Suppressor macrophage treated with lipopolysaccharide for 4 hours (primary cell): ENCODE measurements at regions not wholly inside any gene's neighbourhood (a gene's known extent, or its start where the extent isn't known, plus 50 kb on each side); places are given as distances from the start of the nearest gene placed in this dataset.

Experiments used
- DNase-seq: peaks from one replicate; pipeline ENCODE4 v3.0.0-alpha.2; 2020

GRCh38 chr5:124253203-124253810, 493.1 kb downstream of the ZNF608 start:
- DNase-seq = no peak

GRCh38 chr5:124252747-124253146, 493.7 kb downstream of the ZNF608 start:
- no peak for DNase-seq

GRCh38 chr5:124252191-124252638, 494.2 kb downstream of the ZNF608 start:
- DNase-seq = no peak

GRCh38 chr5:124245276-124245675, 501.2 kb downstream of the ZNF608 start:
- DNase-seq = no peak

GRCh38 chr5:124240732-124241131, 505.7 kb downstream of the ZNF608 start:
- no peak for DNase-seq

- no peak for DNase-seq
These were observed 506.9 kb downstream of the ZNF608 start for GRCh38 chr5:124239572-124239971.

- DNase-seq = no peak
These were observed 508.1 kb downstream of the ZNF608 start for GRCh38 chr5:124238350-124238749.

- no peak for DNase-seq
These were observed 509.2 kb downstream of the ZNF608 start for GRCh38 chr5:124237206-124237695.

- no peak for DNase-seq
These were observed 509.9 kb downstream of the ZNF608 start for GRCh38 chr5:124236361-124237205.

GRCh38 chr5:124235576-124235975, 510.9 kb downstream of the ZNF608 start:
- no peak for DNase-seq

- DNase-seq = no peak
These were observed 511.5 kb downstream of the ZNF608 start for GRCh38 chr5:124234770-124235562.

GRCh38 chr5:124234022-124234769, 512.2 kb downstream of the ZNF608 start:
- no peak for DNase-seq

- no peak for DNase-seq
These were observed 513.9 kb downstream of the ZNF608 start for GRCh38 chr5:124232515-124232914.

- no peak for DNase-seq
These were observed 514.6 kb downstream of the ZNF608 start for GRCh38 chr5:124231802-124232201.

GRCh38 chr5:124231230-124231629, 515.2 kb downstream of the ZNF608 start:
- no peak for DNase-seq

GRCh38 chr5:124230456-124230855, 516.0 kb downstream of the ZNF608 start:
- DNase-seq = no peak

- no peak for DNase-seq
These were observed 517.1 kb downstream of the ZNF608 start for GRCh38 chr5:124229352-124229751.

GRCh38 chr5:124227914-124228313, 518.5 kb downstream of the ZNF608 start:
- DNase-seq = no peak

- DNase-seq = no peak
These were observed 526.0 kb downstream of the ZNF608 start for GRCh38 chr5:124220418-124220817.

- DNase-seq = no peak
These were observed 533.5 kb downstream of the ZNF608 start for GRCh38 chr5:124212934-124213333.

- no peak for DNase-seq
These were observed 536.1 kb downstream of the ZNF608 start for GRCh38 chr5:124210111-124210910.

GRCh38 chr5:124207118-124207517, 539.3 kb downstream of the ZNF608 start:
- no peak for DNase-seq
